Ovary (tissue), 1 donor: ENCODE measurements at regions not wholly inside any gene's neighbourhood (a gene's known extent, or its start where the extent isn't known, plus 50 kb on each side); places are given as distances from the start of the nearest gene placed in this dataset.

ENCODE experiments used
- EP300 ChIP-seq: sonication (generic); formaldehyde crosslinking; IDR thresholded peaks from one replicate; pipeline ENCODE4 v1.6.1; 2017; ENCODE audit warnings: antibody characterized with exemption
- POLR2A ChIP-seq: fragments of 450-650 bp; IDR thresholded peaks from one replicate; pipeline ENCODE4 v1.6.1; 2017; ENCODE audit warnings: antibody characterized with exemption, mild to moderate bottlenecking, moderate library complexity

GRCh38 chr13:105821337-105821736, 714.1 kb downstream of the EFNB2 start:
- no peak for TF ChIP-seq EP300
- no peak for TF ChIP-seq POLR2A
